ENCODE measurements at regions not wholly inside any gene's neighbourhood (a gene's known extent, or its start where the extent isn't known, plus 50 kb on each side); places are given as distances from the start of the nearest gene placed in this dataset.

- no peaks in the 10 kb centered on the region for H3K36me3 Mint-ChIP-seq (ENCODE audit: insufficient read depth, unreplicated experiment)
- ChIA-PET POLR2A (no interaction called here), CTCF (no interaction called here)
- no peaks in the 10 kb centered on the region for H3K9me3 Mint-ChIP-seq (ENCODE audit: unreplicated experiment)
- no peaks in the 10 kb centered on the region for H3K9me3 ChIP-seq
- no peak for TF ChIP-seq CTCF (IDR thresholded peaks at IDR 0.05; ENCODE audit: insufficient read depth in 1 of 2, low read depth in 1 of 2, low read length in 1 of 2, severe bottlenecking in 1 of 2, unreplicated experiment in 1 of 2)
- intact Hi-C loops (cut with micrococcal nuclease; ENCODE audit: unreplicated experiment), result loop anchor here (10.0 kb wide), 1 partner anchor 116 kb away; the partner anchor contains the start of gene GLI2
- no peak overlapping the region for H3K27ac Mint-ChIP-seq (ENCODE audit: unreplicated experiment)
- no peaks in the 10 kb centered on the region for H3K4me1 Mint-ChIP-seq (ENCODE audit: low read depth, unreplicated experiment)
- no peaks in the 10 kb centered on the region for H3K36me3 ChIP-seq (ENCODE audit: control insufficient read depth, insufficient read depth, low read length)
- BruUV-seq (replicated peaks), result no TSS peak
- no peak overlapping the region for H3K4me3 Mint-ChIP-seq (ENCODE audit: unreplicated experiment)
- H3K27me3 Mint-ChIP-seq (ENCODE audit: insufficient read depth, unreplicated experiment), result no peaks in the 10 kb centered on the region
- no peak for DNase-seq
- no peaks in the 10 kb centered on the region for H3K4me1 ChIP-seq
- H3K27me3 ChIP-seq (replicated peaks; ENCODE audit: control insufficient read depth, insufficient read depth, low read length), result no peaks in the 10 kb centered on the region
- H3K4me3 ChIP-seq (ENCODE audit: low read depth, low read length), result no peak overlapping the region
These were observed 114.9 kb downstream of the GLI2 start for GRCh38 chr2:120850551-120850950.

GRCh38 chr2:120851116-120851773 lies 115.6 kb downstream of the GLI2 start:
- Mint-ChIP-seq H3K4me1 (ENCODE audit: low read depth, unreplicated experiment) (peaks cover 1% of the 10 kb centered on the region), H3K9me3 (ENCODE audit: unreplicated experiment) (no peaks in the 10 kb centered on the region), H3K27me3 (ENCODE audit: insufficient read depth, unreplicated experiment) (no peaks in the 10 kb centered on the region), H3K4me3 (ENCODE audit: unreplicated experiment) (no peak overlapping the region), H3K36me3 (ENCODE audit: insufficient read depth, unreplicated experiment) (no peaks in the 10 kb centered on the region), H3K27ac (ENCODE audit: unreplicated experiment) (no peak overlapping the region)
- peaks cover 3% of the 10 kb centered on the region for H3K4me1 ChIP-seq
- H3K27me3 ChIP-seq (replicated peaks; ENCODE audit: control insufficient read depth, insufficient read depth, low read length), result no peaks in the 10 kb centered on the region
- H3K4me3 ChIP-seq (ENCODE audit: low read depth, low read length), result no peak overlapping the region
- intact Hi-C loops (cut with micrococcal nuclease; ENCODE audit: unreplicated experiment), result loop anchor here (10.0 kb wide), 1 partner anchor 116 kb away; the partner anchor contains the start of gene GLI2
- H3K9me3 ChIP-seq, result no peaks in the 10 kb centered on the region
- DNase-seq, result no peak
- no TSS peak for BruUV-seq (replicated peaks)
- TF ChIP-seq CTCF (IDR thresholded peaks at IDR 0.05; ENCODE audit: insufficient read depth in 1 of 2, low read depth in 1 of 2, low read length in 1 of 2, severe bottlenecking in 1 of 2, unreplicated experiment in 1 of 2), result no peak
- no peaks in the 10 kb centered on the region for H3K36me3 ChIP-seq (ENCODE audit: control insufficient read depth, insufficient read depth, low read length)
- ChIA-PET CTCF (no interaction called here), POLR2A (no interaction called here)

GRCh38 chr2:120852200-120852815 lies 116.6 kb downstream of the GLI2 start:
- peaks cover 10% of the 10 kb centered on the region for H3K4me1 ChIP-seq
- Mint-ChIP-seq H3K36me3 (ENCODE audit: insufficient read depth, unreplicated experiment) (no peaks in the 10 kb centered on the region), H3K9me3 (ENCODE audit: unreplicated experiment) (no peaks in the 10 kb centered on the region), H3K27me3 (ENCODE audit: insufficient read depth, unreplicated experiment) (no peaks in the 10 kb centered on the region), H3K27ac (ENCODE audit: unreplicated experiment) (no peak overlapping the region), H3K4me3 (ENCODE audit: unreplicated experiment) (no peak overlapping the region), H3K4me1 (ENCODE audit: low read depth, unreplicated experiment) (peaks cover 11% of the 10 kb centered on the region)
- TF ChIP-seq CTCF (IDR thresholded peaks at IDR 0.05; ENCODE audit: insufficient read depth in 1 of 2, low read depth in 1 of 2, low read length in 1 of 2, severe bottlenecking in 1 of 2, unreplicated experiment in 1 of 2), result no peak
- H3K4me3 ChIP-seq (ENCODE audit: low read depth, low read length), result no peak overlapping the region
- no peaks in the 10 kb centered on the region for H3K9me3 ChIP-seq
- no peak for DNase-seq
- CTCF ChIA-PET, result no interaction called here
- intact Hi-C loops (cut with micrococcal nuclease; ENCODE audit: unreplicated experiment), result loop anchor here (10.0 kb wide), 1 partner anchor 118 kb away; the partner anchor contains the start of gene GLI2
- POLR2A ChIA-PET, result no interaction called here
- H3K27me3 ChIP-seq (replicated peaks; ENCODE audit: control insufficient read depth, insufficient read depth, low read length), result no peaks in the 10 kb centered on the region
- BruUV-seq (replicated peaks), result no TSS peak
- H3K36me3 ChIP-seq (ENCODE audit: control insufficient read depth, insufficient read depth, low read length), result no peaks in the 10 kb centered on the region

All from Caco-2 (cell line).